Inferior parietal cortex (tissue), 1 donor: ENCODE measurements at regions not wholly inside any gene's neighbourhood (a gene's known extent, or its start where the extent isn't known, plus 50 kb on each side); places are given as distances from the start of the nearest gene placed in this dataset.

Source experiments
- DNase-seq: peaks from one replicate; pipeline ENCODE4 v3.0.0-alpha.2; 2016; ENCODE audit errors: extremely low spot score

DNA sequence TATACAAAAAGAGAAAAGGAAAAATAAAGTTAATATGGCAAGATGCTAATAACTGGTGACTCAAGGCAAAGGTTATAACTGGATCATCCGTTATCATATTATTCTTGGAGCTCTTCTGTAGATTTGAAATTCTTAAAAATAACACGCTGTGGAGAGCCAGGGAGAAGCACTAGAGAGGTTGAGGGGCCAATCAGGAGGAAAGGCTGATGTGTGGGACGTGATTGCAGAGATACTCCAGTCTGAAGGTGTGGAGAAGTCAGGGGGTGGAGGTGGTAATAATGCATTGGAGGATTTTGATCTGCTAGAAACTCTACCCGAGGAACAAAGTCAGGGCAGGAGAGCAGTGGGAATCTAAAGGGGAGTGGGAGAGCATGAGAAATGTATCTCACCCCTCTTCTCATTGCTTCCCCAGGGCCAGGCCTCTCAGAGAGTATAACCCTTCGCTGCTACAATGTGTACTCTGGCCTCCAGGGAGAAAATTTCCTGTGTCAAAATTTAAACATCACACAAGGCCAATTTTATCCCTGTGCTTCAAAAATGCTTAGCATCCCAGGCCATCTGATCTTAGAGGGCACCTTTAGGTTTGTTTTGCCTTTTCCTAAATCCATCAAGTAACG is 211.5 kb upstream of the SEMA6D start:
- DNase-seq, result no peak

DNA sequence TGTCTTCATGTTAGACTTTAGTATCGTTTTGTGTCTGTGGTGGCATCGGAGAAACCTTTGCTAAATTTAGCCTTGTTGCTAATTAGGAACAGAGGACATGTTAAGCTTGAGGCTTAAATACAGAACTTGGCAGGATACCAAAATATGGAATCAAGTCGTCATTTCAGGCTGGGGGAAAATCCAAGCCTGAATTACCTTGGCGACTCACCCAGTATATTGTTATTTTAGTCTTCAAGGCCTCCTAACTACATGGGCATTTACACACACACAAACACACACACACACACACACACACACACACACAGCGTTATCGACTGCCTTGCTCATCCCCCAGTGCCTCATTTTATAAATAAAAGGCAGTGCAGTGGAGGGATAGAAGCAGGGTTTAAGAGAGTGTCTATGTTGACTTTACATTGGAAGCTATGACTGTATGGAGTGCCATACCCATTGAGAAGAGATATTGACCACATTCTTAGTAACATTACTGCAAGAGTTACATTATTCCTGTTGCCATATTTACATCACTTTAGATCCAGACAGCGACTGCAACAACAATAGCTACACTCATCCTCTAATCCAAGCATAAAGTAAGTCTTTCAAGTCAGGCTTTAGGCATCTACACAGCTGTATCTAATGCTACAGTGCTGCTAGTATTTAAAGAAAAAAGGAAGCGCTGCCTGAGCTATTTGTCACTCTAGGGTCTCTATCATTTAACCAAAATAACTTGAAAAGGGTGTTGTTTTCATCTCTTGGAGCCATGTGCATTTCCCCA is 210.8 kb upstream of the SEMA6D start:
- DNase-seq, result no peak

DNA sequence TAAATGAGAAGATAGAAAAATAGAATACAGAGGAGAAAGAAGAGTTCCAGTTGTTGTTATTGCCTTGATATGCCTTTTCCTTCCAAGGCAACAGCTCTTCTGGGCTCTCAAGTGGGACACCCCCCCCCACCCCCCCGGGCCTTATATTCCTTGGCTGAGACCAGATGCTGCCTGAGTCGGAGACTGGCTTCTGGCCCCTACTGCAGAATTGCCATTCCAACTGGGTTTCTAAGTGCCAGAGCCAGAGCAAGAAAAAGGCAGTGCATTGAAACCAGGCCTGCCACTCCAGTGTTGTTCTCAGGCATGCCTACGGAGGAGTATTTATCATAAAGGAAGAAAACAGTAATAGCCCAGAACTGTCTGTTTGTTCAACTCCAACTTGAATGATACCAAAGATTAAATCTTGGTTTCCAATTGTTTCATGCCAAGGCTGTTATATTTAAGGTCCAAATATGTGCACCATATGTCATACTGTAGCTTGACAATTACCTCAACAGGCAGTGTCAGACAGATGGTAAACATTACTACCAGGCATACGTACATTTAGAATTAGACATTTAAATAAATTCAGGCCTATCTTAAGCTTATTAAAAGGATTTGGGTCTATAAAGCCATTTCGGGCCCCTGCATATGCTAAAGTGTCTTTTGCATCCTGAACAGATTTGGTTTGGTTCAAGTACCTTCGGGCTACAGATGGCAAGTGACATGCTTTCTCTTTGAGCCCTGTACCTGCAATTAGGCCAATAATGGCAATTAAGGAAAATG is 209.9 kb upstream of the SEMA6D start:
- no peak for DNase-seq

DNA sequence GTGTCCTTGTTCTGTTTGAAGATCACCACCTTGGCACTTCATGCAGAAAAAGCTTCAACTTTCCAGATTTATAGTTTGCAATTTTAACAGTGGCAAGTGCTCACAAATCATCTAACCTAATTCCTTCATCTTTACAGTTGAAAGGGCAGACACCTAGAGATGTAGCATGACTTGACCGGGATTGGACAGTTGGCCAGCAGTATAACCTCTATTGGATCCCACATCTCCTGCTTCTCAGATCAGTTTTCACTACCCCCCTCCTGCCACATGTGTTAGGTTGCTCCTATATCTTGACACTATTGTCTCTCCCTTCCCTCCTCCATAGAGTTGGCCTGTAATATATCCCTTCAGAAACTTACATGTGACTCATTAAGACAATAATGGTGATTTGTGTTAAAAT is 206.0 kb upstream of the SEMA6D start:
- no peak for DNase-seq

DNA sequence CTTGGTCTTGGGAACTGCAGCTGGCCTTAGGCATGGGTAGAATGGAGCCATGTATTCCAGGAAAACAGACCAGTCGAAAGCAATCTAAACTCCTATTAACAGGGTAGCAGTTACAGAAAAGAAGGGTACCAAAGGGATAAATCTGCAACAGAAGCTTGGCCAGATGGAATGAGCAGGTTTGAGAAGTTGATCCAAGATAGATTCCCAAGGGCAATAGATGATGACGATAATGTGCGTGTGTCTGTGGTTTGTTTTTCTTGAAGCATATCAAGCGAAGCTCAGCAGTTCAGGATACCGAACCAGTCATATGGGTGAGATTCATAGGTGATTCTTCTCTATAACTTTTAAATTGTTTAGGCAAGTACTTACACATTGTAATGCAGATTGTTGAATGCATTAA is 203.8 kb upstream of the SEMA6D start:
- DNase-seq, result no peak

DNA sequence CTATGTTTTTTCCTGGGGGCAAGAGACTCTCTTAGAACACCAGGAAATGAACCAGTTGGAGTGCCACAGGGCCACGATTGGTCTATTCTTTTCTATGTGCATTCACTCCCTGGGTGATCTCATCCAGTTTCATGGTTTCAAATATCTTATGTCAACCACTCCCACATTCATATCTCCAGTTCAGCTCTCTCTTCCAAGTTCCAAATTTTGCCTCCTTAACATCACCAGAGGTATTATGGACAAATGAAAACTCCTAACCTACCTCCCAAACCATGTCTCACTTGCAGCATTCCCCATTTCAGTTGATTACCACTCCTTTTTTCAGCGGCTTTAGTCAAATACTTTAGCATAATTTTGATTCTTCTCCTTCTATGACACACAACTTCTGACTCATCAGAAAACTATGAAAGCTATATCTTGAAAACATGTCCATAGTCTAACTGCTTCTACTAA is 203.1 kb upstream of the SEMA6D start:
- no peak for DNase-seq

DNA sequence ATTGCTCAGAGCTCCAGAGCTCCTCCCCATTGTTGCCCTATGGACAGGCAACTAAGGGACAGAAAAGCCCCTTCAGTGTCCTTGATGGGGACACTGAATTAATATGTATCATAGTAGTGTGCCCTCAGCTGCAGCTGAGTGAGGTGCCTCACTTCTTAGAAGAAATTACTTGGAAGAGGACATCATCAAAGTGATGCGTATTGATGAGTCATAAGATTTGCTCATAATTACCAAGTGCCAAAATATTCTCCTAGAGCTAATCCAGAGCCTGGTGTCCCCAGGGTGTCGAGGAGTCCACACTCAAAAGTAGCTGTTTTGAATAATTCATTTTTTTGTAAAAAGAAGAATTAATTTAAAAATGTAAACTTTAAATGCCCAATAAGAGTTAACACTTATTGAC is 200.7 kb upstream of the SEMA6D start:
- no peak for DNase-seq

DNA sequence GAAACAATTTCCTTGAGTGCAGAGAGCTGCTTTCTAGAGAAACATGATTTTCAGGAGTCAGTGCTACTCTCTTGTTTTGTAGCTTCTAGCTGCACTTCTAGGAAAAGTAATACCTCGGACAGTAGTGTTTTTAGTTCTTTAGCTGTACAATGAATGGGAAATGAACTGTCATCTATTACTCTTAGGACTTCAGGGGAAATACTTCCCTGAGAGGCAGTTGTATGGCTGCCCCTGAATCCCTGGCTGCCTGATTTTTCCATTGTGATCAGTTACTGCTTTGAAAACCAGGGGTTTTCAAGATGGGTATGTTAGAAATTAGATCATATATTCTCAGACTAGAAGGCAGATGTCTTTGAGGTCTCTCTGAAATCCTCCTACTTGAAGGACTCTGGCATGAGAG is 200.3 kb upstream of the SEMA6D start:
- no peak for DNase-seq

DNA sequence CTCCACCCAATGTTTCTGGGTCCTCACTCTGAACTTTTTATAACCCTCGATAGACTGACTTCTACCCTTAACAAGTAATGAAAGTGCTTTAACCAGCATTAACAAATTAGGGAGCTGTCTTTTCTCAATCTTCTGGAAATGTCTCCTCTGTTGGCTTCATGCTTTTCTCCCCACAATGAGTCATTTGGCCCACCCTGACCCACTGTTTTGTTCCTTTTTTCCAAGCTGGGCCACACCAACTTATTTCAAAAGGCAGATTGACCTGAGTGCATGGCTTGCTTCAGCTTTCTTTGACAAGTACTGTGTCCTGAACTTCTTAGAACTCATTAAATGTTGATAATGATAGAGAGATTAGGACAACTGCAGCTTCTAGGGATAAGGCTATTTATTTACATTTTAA is 199.6 kb upstream of the SEMA6D start:
- DNase-seq, result no peak

DNA sequence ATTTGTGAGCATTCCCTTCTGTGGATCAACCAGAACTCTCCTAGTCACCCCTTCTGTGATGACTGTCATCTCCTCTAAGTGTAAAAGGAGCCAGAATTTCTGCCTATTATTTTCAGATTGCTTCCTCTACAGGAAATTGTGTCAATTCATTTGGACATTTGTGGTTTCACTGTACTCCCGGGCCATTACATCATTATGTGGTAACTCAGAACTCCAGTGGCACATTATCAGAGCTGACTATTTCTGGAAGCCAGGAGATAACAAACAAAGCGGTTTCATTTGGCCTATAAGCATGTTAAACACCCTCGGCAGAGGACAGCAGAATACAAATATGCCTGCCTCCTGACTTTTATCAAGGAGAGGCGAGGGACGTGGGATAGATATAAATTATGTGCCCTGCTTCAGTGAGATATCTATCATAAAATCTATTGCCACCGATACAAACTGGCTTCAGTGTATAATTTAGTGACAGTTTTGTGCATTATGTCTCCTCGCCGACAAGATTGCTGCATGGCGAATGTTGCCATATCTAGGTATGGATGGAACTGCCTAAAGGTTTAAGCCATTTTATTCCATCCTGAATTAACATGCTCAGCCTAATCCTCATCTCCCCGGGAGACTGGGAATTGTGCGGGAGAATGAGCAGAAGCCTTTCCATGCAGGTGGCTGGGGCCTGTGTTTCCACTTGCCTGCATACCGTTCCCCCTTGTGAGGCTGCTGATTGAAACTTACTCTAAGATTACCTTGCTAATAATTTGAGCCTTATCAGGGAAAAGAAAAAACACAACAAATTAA is 193.4 kb upstream of the SEMA6D start:
- DNase-seq, result no peak

DNA sequence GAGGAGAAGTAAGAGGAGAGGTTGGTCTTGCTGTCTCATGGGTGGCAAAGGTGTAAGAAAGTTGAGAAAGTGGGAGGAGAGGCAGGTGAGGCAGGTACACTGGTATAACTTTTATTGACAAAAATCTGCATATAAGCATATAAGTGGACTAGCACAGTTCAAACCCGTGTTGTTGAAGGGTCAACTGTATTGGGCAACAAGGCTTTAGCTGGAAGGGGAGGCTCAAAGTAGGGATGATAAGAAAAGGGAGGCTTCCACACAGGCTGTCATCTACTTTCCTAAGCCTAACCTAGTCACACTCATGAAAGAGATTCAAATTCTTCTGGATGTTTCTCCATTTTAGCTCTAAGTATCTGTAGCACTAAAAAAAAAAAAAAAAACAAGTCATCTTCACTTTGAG is 188.1 kb upstream of the SEMA6D start:
- DNase-seq, result no peak

DNA sequence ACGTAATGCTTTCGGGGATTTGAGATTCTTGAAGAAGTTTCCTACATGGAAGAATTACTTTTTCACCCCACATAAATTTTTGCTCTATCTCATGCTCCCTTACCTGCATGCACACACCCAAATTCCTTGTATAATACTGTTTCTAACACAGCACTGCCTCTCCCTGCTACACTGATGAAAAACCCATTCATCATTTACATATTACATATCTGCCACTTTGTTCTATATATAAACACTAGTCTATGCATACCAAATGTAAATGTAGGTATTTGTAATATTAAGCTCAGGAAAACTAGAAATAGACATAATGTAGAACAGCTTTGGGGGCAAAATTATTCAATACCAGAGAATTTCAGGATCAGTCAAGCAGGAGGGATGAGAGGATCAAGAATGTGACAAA is 182.6 kb upstream of the SEMA6D start:
- DNase-seq, result no peak

DNA sequence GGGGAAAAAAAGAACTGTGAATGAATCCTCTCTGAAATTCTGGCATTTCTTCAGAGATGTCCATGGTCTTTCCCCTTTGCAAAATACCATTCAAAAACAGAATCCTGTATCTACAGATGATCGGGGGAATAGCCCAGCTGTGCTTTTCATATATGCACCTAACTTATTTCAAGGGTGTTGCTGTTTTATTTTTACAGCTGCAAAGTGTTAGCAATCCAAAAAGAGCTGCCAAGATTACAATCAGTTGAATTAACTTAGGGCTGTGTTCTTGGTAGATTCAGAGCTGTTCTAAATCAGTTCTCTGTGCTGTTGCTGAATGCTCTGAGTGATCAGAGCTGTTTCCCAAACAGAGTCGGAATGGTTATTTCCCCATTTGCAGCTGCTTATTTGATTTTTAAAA is 175.7 kb upstream of the SEMA6D start:
- peak; percentile 41 for DNase-seq

DNA sequence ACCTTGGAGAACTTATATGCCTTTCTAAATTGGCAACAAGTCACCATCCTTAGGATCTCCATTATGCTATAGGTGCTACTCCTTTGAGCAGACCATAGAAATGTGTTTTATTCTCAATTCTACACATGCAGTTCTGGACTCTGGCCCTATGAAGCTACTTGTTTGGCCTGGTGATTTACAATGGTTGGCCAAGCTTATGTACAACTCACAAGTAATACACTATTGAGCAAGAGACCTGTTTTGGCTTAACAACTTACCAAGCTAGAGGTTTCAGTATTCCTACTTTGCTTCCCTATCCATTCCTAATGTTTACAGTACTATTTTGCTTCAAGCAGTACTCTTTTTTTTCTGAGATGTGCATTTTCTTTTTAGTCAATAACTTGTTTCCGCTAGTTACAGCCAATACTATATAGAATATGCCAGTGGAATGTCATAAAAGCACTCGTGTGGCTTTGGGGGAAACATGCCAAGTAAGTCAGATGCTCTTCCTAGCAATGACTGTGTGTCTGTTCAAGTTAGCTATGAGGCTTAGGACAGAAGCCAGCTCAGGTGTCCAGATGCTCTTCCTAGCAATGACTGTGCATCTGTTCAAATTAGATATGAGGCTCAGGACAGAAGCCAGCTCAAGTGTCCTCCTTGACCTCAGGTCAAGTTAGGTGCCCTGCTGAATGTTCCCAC is 174.9 kb upstream of the SEMA6D start:
- DNase-seq, result no peak

DNA sequence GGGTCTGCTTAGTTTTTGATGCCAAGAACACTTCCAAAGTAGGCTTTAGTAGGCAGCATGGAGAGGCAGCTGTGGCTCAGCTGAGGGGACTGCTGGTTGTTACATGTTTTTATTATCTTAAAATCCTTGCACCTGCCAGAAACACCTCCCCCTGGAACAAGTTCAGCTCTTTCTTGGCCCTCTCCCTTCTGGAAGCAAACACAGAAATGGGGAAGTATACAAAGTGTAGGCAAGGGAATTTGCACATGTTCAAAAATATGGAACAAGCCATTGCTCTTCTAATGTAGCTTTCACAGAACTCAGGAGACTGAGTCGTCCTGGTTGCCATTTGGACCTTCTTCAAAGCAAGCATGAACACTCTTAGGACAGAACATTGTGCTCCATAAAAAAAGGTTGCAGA is 169.1 kb upstream of the SEMA6D start:
- no peak for DNase-seq

DNA sequence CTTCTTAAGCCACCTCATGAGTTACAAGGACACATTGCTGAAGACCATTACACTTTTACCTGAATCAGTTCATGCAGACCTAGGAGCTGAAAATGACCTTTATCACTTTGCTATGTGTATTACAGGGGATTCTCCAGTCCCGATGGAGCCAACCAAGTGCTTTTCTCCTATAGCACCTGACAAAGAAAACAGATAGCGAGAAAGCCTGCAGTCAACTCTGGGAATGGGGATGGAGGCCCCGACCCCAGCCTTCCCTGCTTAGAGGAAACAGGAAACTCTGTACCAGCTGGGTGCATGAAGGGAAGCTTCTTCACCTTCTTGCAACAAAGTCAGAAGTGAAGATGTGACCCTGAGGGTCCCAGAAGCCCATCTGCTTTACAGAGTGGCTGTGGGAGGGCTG is 168.3 kb upstream of the SEMA6D start:
- DNase-seq, result no peak

DNA sequence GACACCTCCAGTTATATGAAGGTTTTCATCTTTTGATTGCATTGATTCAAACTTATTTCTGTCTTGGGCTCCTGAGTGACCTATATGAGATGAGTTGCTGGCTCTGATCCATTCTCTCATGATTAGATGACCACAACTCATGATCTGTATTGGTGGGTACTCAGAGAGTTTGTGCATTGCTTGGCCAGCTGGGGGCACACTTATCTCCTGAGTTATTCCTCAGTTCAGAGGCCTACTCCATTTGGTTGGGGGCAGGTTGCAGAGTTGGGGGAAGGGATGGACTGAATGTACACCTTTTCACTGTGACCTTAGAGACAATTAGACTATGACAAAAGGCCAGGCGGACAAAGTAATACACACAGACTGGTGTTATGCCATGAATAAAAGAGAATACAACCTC is 166.2 kb upstream of the SEMA6D start:
- DNase-seq, result no peak

DNA sequence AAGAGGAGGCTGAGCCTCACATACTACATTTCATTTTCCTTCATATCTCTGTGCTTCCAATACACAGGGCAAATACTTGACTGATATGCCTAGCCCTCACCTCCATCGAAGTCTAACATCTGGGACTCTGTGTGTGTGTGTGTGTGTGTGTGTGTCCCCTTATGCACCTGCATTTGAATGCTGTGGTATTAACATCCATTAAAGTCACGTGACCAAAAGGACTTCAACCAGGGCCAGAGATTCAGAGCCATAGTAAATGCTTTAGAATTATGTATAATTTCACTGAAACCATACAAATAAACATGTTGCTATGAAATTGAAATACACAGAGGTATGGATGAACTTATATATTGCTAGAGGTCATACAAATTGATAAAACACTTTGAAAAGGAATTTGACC is 165.8 kb upstream of the SEMA6D start:
- no peak for DNase-seq

DNA sequence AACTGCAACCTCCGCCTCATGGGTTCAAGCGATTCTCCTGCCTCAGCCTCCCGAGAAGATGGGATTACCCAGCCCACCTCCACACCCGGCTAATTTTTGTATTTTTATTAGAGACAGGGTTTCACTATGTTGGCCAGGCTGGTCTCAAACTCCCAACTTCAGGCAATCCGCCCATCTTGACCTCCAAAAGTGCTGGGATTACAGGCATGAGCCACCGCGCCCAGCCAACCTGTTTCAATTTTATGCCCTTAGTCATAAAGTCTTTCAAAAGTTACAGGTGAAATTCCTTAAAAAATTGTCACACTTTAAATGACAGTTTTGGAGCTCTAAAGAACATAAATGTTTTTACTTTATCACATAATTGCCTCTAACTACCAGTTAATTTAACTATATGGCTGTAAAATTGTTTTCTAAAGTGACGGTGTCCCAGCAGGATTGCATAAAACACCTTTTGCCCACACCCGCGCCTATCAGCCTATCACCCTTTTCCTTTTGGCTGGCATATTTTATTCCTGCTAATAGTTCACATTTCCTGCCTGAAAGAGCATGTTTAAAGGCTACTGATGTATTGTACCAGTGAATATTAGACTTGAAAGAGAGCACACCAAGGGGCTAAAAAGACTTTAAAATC is 164.2 kb upstream of the SEMA6D start:
- no peak for DNase-seq

DNA sequence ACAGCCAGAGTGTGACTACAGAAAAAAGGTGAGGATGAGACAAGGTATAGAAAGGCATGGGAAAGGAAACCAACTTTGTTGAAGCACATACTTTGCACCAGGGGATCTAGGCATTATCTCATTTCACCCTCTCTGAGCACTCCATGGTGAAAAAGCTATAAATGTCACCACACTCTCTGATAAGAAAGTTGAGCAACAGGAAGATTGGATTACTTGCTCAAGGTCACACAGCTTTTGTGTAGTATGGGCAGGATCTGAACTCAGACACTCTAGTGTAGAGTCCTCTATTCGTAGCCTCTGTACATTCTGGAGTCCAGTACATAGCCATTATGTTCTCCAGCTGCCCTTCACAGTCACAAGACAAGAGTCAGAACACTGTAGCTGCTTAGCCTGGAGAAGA is 163.4 kb upstream of the SEMA6D start:
- DNase-seq, result no peak

DNA sequence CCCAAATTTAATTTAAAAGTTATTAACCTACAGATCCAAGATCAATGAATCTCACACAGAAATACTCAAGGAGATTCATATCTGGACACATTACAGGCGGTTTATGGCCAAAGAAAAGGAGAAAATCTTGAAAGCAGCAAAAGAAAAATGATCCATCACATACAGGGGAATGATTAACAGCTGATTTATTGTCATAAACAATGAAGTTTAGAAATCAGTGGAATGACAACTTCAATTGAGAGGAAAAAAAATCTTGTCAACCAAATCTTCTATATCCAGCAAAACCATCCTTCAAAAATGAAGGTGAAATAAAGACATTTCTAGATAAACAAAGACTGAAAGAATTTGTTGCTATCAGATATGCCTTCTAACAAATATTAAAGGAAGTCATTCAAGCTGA is 156.2 kb upstream of the SEMA6D start:
- DNase-seq, result no peak
